Stimulated activated CD4-positive, alpha-beta T cell treated with anti-CD3 and anti-CD28 coated beads, TNF-alpha, amount 100 ng/mL, for 1 hour (primary cell): ENCODE measurements at regions not wholly inside any gene's neighbourhood (a gene's known extent, or its start where the extent isn't known, plus 50 kb on each side); places are given as distances from the start of the nearest gene placed in this dataset.
"Not testable (repeated sequence)": the region's sequence is repeated elsewhere in the genome, so short reads cannot be mapped to it uniquely, and the experiment has no call there.

Experiments used
- DNase-seq, 3 donors: peaks; one replicate each; pipeline ENCODE4 v3.0.0-alpha.2; 2020; ENCODE audit warnings: low read depth in 3 of 3, low spot score in 1 of 3

GRCh38 chr20:57779401-57780003, 69.7 kb upstream of the PMEPA1 start:
- no peak for DNase-seq

DNA sequence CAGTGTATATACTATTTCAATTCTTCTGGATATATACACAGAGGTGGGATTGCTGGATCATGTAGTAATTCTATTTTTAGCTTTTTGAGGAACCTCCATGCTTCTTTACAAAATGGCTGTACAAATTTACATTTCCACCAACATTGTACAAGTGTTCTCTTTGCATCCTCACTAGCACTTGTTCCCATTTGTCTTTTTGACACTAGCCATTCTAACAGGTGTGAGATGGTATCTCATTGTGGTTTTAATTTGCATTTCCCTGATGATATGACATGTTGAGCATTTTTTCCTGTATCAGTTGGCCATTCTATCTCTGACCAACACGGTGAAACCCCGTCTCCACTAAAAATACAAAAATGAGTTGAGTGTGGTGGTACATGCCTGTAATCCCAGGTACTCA, 68.1 kb upstream of the PMEPA1 start:
- no peak for DNase-seq

DNA sequence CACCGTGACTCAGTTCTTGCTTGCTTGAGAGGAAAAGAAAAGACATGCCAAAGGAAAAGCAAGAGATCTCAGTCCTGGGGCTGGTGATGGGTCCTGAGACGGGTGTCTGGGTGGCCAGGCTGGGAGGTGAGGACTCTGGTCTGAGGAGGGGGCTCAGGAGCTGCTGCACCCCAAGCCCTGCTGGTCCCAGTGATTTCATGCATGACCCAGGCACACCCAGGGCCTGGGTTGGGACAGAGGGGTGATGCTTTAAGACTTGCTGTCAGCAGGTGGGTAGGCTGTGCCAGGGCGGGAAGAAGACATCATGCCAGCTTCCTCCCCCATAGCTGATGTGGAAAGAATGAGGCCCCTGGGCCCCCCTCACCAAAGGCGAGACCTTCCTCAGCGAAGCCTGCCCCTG, 65.1 kb upstream of the PMEPA1 start:
- no peak for DNase-seq

DNA sequence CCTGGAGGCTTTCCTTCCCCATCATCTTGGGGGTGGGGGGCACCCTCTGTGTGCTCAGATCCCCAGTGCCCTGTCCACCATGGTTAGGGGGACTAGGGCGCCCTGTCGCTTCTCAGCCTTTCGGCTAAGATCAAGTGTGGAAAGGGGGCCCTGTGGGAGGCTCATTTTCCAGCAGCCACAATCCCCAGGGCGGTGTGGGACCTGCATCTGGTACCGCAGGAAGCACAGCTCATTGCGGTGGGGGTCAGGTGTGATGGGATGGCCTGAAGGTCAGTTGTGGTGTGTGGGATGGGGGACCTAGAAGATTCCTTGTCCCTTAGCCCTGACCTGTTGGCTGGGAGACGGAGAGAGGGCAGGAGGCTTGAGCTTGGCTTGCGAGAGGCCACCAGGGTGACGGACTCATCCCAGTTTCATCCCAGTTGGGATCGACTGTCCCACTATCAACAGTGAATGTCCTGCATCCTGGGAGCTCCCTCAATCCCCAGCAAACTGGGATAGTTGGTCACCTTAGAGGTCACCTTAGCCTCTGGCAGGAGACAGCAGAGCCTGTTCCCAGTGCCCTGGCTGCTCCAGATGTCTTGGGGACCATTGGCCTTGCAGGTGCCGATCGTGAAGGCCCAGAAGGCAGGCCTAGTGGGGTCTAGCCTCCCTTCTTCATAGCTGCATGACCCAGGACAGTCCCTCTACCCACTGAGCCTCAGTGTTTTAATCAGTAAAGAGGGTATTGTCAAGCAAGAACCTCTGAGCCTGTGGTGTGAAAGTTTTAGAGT, 64.5 kb upstream of the PMEPA1 start:
- DNase-seq = no peak

GRCh38 chr20:57773059-57773815, 63.4 kb upstream of the PMEPA1 start:
- no peak for DNase-seq

DNA sequence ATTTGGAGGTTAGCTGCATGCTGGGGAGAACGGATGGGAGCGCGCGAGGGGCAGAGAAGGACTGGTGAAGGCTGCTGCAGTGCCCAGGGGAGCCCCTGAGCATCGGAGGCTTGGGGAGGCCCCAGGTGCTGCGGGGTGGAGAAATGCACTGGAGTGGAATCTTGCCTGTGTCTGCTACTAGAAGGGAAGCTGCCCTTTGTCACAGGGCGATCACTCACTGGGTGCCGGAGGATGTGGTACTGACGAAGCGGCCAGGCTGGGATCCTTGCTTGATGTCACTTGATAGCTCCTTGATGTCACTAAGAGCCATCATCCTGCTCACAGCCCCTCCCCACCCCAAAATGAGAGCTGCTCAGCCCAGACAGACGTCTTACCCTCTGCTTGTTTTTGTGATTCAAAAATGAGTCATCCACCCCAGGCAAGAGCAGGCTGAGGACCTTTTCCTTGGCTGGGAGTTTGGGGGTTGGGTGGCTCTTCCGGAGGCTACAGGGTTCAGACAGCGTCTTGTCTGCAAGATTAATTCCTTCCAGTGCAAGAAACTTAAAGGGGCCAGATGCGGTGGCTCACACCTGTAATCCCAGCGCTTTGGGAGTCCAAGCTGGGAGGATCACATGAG, 62.6 kb upstream of the PMEPA1 start:
- DNase-seq = peak in 1 of 3 donors; percentile 12

GRCh38 chr20:57770852-57771720, 61.3 kb upstream of the PMEPA1 start:
- no peak for DNase-seq

GRCh38 chr20:57770401-57770800, 60.6 kb upstream of the PMEPA1 start:
- not testable (repeated sequence) for DNase-seq

GRCh38 chr20:57769756-57770155, 59.9 kb upstream of the PMEPA1 start:
- no peak for DNase-seq

DNA sequence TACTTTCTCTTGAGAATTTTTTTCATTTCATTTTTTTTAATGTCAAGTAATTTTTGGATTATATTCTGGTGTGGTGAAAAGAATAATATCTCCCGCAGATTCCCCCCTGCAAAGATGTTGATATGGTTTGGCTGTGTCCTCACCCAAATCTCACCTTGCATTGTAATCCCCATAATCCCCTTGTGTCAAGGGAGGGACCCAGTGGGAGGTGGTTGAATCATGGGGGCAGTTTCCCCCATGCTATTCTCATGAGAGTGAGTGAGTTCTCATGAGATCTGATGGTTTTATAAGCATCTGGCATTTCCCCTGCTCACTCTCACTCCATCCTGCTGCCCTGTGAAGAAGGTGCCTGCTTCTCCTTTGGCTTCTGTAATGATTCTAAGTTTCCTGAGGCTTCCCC, 58.7 kb upstream of the PMEPA1 start:
- no peak for DNase-seq

DNA sequence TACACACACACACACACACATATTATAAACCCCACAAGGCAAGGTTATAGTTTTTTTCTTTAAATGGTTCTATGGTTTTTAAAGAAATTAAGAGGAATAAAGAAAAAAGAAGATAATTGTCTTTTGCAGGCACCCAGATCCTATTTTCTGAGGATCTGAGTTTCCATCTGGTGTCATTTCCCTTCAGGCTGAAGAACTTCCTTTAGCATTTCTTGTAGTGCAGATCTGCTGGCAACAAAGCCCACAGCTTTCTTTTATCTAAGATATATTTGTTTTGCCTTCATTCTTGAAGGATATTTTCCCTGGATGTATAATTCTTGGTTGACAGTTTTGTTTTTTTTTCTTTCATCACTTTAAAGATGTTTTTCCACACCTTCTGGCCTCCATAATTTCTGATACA, 57.6 kb upstream of the PMEPA1 start:
- DNase-seq = no peak

GRCh38 chr20:57763235-57763595, 53.4 kb upstream of the PMEPA1 start:
- DNase-seq = no peak

DNA sequence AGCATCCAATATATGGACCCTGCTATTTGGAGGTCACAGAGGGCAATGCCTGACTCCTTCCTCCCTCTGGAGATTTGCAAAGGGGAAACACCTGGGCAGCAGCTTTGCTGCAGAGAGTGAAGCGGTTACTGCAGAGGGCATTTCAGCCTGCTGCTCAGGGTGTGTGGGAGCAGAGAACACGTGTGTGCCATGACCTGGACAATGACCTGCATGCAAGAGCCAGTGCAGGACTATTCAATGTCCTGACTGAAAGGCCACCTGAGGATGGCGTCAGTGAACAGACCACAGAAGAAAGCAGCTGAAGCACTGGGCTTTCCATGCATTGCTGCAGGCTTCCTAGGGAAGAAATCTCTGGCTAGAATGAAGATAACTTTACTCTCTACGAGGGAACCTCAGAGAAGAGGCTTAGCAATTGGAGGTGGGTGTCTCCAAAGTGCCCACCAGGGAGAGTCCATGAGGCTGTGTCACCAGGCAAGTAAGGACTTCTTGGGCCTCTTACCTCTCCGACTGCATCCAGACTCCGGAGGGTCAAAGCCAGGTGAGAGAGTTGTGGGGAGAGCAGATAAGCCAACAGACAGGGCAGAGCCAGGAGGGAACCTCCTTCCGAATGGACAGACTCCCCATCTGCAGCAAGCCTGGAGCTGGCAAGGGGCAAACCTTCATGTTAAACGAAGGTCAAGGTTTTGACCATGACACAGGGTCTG, 52.9 kb upstream of the PMEPA1 start:
- DNase-seq = no peak

DNA sequence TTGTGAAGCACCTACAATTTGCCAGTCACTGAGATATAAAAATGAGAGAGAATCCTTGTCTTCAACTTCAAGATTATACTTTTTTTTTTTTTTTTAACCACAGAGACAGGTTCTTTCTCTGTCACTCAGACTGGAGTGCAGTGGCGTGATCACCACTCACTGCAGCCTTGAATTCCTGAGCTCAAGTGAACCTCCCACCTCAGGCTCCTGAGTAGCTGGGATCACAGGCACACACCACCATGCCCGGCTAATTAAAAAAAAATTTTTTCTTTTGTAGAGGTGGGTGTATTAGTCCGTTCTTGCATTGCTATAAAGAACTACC, 51.6 kb upstream of the PMEPA1 start:
- DNase-seq = no peak

DNA sequence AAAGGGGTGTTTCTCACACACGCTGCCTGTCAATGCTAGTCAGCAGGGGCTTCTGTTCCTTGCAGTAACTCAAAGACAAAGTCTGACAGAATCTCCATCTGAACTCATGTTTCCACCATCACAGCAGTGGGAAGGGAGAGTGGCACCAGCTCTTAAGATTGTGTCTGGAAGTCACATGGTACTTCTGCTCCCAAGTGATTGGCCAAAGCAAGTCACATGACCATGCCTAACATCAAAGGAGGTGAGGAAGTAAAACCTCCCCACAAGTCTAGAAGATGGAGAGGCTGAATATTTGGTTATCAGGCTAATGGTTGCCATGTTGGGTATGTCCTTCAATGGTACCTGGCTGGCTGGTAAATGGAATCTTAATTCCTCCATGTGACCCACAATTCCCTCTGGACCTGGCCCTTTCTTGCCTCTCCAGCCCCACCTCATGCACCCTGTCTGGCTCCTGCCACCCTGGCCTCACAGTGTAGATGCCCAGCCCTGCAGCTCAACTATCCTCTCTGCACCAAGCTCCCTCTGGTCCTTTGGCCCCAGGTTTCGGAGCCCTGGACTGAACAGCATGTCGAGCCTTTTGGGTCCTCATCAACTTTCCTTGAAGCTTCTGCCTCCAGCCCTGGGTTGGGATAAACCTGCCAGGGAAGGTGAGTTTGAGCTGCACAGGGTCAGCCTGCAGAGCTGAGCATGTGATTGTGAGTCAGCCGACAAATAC, 51.0 kb upstream of the PMEPA1 start:
- no peak for DNase-seq

GRCh38 chr20:57759724-57760123, 49.9 kb upstream of the PMEPA1 start:
- no peak for DNase-seq
